ENCODE measurements at regions not wholly inside any gene's neighbourhood (a gene's known extent, or its start where the extent isn't known, plus 50 kb on each side); places are given as distances from the start of the nearest gene placed in this dataset.

DNA sequence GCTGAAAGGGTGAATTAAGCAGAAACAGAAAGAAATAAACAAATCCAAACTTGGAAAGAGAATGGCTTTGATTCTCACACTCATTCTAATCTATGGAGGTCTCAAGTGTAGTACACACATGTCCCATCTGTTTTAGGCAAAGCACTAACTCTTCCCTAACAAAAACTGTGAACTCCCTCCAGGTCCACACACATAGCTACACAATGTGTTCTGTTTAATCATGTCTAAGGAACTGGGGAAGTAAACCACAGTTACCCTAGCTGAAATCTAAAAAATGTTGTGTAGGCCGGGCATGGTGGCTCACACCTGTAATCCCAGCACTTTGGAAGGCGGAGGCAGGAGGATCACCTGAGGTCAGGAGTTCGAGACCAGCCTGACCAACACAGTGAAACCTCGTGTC is 118.7 kb upstream of the FST start:
- DNase-seq (ENCODE audit: low spot score): no peak

GRCh38 chr5:53362521-53362941 is 117.9 kb upstream of the FST start:
- DNase-seq (ENCODE audit: low spot score) (no peak), ATAC-seq (no peak)

More for the DNA sequence above, 118.7 kb upstream of the FST start:
- no peak for ATAC-seq

- no peak for ATAC-seq
- no peak for DNase-seq (ENCODE audit: low spot score)
Observed at GRCh38 chr5:53364061-53364460, 116.4 kb upstream of the FST start.

DNA sequence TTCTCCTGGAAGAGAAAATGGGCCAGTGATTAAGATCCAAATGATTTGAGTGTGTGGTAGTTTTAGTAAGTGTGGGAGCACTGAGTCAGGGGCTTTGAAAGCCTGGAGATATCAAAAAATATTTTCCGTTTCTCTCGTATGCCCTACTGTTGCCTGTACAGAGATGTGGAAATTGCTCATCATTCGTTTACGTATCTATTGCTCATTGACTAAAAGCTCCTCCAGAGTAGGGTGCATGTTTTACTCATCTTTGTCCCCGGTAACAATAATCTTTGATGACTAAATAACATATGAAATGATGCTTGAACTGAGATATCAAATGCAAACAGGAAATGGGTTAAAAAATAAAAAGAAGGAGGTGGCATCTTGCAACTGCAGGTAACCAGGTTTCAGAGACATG is 114.2 kb upstream of the FST start:
- ATAC-seq: no peak
- DNase-seq (ENCODE audit: low spot score): no peak

DNA sequence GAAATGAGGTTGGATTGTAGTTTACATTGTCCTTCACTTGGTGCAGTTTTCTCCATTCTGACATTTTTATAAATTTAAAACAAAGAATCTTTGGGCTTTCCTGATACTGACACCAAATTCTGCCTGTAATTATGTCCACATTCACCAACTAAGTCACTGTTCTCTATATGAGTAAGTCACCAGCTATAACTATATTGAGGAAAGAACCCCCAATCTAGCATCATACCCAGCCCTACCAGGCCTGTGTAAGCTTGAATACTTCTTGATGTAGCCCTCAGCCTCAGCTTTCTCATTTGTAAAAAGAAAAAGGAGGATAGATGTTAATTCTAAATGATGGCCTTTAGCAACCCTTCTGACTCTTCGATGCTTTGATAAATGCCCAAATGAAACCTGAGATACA is 112.7 kb upstream of the FST start:
- DNase-seq (ENCODE audit: low spot score): no peak
- no peak for ATAC-seq

DNA sequence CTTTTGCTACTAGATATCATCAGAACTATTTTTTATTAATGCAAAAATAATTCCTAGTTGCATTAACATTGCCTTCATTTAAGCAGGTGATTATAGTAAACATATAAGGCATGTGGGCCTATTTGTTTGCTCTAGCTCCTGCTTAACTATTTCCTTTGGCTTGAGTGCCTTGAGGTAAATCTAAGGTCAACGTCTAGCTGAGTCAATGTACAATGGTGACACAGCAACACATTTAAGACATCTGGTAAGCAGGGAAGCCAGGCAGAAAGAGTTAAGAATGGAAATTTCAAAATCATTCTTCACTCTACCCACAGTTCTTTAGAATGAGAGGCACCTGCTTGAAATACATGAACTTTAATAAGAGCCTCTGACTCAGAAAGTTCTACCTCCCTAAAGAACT is 111.9 kb upstream of the FST start:
- no peak for ATAC-seq

GRCh38 chr5:53368966-53369605 is 111.3 kb upstream of the FST start:
- ATAC-seq: no peak
- no peak for DNase-seq (ENCODE audit: low spot score)

More for the DNA sequence above, 111.9 kb upstream of the FST start:
- DNase-seq (ENCODE audit: low spot score): no peak

DNA sequence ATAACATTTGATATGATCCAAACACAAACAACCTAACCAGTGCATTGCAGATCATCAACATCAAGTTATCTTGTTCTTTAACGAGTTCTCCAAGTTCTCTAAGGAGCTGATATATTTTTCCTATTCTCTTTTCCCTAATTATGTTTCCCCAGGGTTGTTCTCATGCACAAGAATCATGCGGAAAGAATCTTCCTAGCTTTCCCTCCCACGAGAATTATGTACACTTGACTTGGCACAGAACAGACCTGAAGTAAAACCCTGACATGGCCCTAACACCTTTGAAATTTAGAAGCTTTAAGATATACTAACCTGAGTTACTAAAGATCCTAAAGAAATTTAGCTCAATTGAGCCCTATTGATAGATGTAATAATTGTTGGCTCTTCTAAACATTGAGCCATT is 110.7 kb upstream of the FST start:
- DNase-seq (ENCODE audit: low spot score): no peak
- no peak for ATAC-seq

DNA sequence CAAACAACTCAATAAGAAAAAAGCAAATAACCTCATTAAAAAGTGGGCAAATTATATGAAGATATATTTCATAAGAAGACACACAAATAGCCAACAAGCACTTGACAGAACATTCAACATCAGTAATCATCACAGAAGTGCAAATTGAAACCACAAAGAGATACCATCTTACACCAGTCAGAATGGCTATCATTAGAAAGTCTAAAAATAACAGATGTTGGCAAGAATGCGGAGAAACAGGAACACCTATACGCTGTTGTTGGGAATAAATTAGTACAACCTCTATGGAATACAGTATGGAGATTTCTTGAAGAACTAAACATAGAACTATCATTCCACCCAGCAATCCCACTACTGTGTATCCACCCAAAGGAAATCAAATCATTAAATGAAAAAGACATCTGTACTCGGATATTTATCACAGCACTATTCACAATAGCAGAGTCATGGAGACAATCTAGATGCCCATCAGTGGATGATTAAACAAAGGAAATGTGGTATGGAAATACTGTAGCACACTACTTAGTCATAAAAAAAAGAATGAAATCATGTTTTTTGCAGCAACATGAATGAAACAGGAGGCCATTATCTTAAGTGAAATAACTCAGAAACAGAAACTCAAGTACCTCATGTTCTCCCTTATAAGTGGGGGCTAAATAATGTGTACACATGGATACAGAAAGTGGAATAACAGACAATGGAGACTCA is 106.8 kb upstream of the FST start:
- DNase-seq (ENCODE audit: low spot score) (no peak), ATAC-seq (no peak)

GRCh38 chr5:53376853-53377252 is 103.6 kb upstream of the FST start:
- no peak for ATAC-seq
- DNase-seq (ENCODE audit: low spot score): no peak

GRCh38 chr5:53378190-53378589 is 102.2 kb upstream of the FST start:
- no peak for DNase-seq (ENCODE audit: low spot score)
- no peak for ATAC-seq

DNA sequence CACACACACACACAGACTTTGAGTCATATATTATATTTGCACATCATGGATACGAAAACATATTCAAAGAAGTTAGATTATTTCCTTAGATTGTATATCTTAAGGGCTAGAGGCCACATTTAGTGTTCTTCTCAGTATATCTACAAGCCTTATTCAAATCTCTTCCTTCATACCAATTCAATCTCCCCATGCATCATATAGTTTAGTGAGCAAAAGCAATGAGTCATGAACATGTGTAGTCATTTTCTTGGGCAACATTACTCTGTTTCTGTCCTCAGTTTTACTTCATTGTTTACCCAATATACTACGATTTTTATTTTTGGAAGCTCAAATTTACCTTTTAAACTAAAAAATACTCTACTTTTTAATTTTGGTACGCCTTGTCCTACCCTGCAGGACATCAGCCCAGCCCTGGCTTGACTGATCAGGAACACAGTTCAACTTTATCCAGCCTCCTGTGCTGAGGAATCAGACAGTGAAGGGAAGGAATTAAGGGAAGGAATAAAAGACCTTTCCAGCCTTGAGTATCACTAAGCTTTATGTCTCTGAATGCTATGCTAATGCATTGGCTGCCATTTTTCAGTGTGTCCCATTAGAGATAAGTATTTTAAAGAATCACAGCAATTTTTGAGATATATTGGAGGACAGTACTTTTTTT is 101.7 kb upstream of the FST start:
- ATAC-seq: no peak
- DNase-seq (ENCODE audit: low spot score): no peak

- DNase-seq (ENCODE audit: low spot score): no peak
- ATAC-seq: no peak
Observed at GRCh38 chr5:53386341-53386740, 94.1 kb upstream of the FST start.

DNA sequence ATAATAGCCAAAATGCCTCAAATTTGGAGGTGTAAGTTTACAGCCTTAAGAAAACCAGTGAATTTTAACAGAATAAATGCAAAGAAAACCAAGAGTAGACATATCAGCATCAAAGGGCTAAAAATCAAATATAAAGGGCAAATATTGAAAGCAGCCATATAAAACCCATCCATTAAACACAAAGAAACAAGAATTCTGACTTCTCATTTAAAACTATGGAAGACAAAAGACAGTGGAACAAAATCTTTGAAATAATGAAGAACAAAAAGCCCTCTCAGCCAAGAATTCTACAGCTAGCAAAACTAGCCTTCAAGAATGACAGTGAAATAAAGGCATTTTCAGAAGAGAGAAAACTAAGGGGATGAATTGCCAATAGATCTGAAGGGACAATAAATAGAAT is 91.3 kb upstream of the FST start:
- DNase-seq (ENCODE audit: low spot score) (no peak), ATAC-seq (no peak)

GRCh38 chr5:53392073-53392472 is 88.4 kb upstream of the FST start:
- ATAC-seq: no peak
- DNase-seq (ENCODE audit: low spot score): no peak

- no peak for DNase-seq (ENCODE audit: low spot score)
- no peak for ATAC-seq
Observed at GRCh38 chr5:53394808-53395207, 85.6 kb upstream of the FST start.

DNA sequence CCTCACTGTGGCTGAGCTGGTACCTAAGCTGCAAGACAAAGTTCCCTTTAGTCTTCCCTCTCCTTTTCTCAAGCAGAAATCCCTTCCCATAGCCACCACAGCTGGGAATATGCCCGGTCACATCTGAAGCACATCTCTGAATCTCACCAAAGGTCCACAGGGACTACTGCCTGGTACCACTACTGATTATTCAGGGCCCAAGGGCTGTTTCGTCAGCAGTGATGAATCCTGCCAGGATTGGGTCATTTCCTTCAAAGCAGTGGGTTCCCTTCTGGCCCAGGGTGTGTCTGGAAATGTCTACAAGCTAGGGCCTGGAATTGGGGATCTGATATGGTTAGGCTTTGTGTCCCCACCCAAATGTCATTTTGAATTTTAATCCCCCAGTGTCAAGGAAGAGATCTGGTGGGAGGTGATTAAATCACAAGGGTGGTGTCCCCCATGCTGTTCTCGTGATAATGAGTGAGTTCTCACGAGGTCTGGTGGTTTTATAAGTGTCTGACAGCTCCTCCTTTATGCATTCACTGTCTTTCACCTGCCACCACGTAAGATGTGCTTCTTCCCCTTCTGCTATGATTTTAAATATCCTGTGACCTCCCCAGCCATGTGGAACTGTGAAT is 83.2 kb upstream of the FST start:
- ATAC-seq: no peak
- DNase-seq (ENCODE audit: low spot score): no peak

DNA sequence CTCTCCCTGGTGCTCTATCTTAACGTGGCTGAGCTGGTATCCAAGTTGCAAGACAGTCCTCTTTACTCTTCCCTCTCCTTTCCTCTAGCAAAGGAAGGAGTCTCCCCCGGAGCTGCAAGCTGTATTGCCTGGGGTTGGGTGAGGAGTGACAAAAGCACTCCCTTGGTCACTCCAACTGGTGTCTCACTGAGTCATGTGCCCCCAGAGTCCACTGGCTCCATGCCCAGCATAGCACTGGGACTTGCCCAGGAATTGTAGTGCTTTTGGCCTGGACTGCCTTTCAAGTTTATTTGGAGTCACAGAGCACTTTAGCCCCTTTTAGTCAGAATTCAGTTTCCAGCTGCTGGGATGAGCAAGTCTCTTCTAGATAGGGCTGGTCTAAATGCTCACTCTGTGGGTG is 82.6 kb upstream of the FST start:
- no peak for ATAC-seq
- no peak for DNase-seq (ENCODE audit: low spot score)

GRCh38 chr5:53399926-53400697 is 80.3 kb upstream of the FST start:
- ATAC-seq (no peak), DNase-seq (ENCODE audit: low spot score) (no peak)

- DNase-seq (ENCODE audit: low spot score) (no peak), ATAC-seq (no peak)
Observed at GRCh38 chr5:53403291-53403690, 77.1 kb upstream of the FST start.

DNA sequence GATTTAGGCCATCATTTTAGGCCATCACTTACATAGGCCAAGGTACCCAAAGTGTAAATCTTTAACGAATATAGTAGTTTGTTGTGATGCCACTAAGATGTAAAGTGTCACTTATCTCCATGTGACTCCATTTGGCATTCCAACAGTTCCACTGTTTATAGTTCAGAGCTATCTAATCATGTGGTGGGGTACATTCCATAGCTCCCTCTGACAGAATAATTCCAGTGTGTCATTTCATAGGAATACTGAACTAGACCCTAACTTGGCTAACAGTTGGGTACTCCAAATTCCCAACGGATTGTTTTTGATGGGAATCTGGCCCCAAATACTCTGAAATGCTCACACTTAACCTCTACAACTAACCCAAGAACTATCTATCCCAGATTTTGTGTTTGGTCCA is 76.7 kb upstream of the FST start:
- no peak for DNase-seq (ENCODE audit: low spot score)
- no peak for ATAC-seq

Measured in left lobe of liver (tissue), 2 donors.